HG03354 (cell line): ENCODE measurements at regions not wholly inside any gene's neighbourhood (a gene's known extent, or its start where the extent isn't known, plus 50 kb on each side); places are given as distances from the start of the nearest gene placed in this dataset.

Experiments used
- ATAC-seq: cut with Tn5 transposase; IDR thresholded peaks from one replicate; pipeline ENCODE4 v1.9.1; 2021; ENCODE audit warnings: mild to moderate bottlenecking; ENCODE audit not compliant: unreplicated experiment, poor library complexity, severe bottlenecking

GRCh38 chr1:168864266-168864665 lies 135.3 kb upstream of the DPT start:
- ATAC-seq = no peak

- ATAC-seq = no peak
Measured at GRCh38 chr1:168865850-168866620, 137.0 kb upstream of the DPT start.

GRCh38 chr1:168867941-168868634 lies 139.1 kb upstream of the DPT start:
- ATAC-seq = no peak

- no peak for ATAC-seq
Measured at GRCh38 chr1:168871531-168871930, 142.5 kb upstream of the DPT start.

GRCh38 chr1:168875831-168876230 lies 146.8 kb upstream of the DPT start:
- no peak for ATAC-seq

- no peak for ATAC-seq
Measured at GRCh38 chr1:168876830-168877229, 147.8 kb upstream of the DPT start.

- ATAC-seq = no peak
Measured at GRCh38 chr1:168879896-168880734, 151.1 kb upstream of the DPT start.

GRCh38 chr1:168881656-168882260 lies 152.8 kb upstream of the DPT start:
- no peak for ATAC-seq

GRCh38 chr1:168887381-168887780 lies 158.4 kb upstream of the DPT start:
- ATAC-seq = no peak

- ATAC-seq = no peak
Measured at GRCh38 chr1:168888418-168888817, 159.4 kb upstream of the DPT start.

- no peak for ATAC-seq
Measured at GRCh38 chr1:168892931-168893330, 163.9 kb upstream of the DPT start.

GRCh38 chr1:168893359-168893801 lies 164.4 kb upstream of the DPT start:
- no peak for ATAC-seq

- no peak for ATAC-seq
Measured at GRCh38 chr1:168894397-168894903, 165.4 kb upstream of the DPT start.

GRCh38 chr1:168897249-168897648 lies 168.2 kb upstream of the DPT start:
- ATAC-seq = no peak

- no peak for ATAC-seq
Measured at GRCh38 chr1:168903237-168903830, 174.3 kb upstream of the DPT start.

- ATAC-seq = no peak
Measured at GRCh38 chr1:168905633-168906032, 176.6 kb upstream of the DPT start.

- ATAC-seq = no peak
Measured at GRCh38 chr1:168906367-168906766, 177.4 kb upstream of the DPT start.

- ATAC-seq = no peak
Measured at GRCh38 chr1:168907053-168907452, 178.0 kb upstream of the DPT start.

- no peak for ATAC-seq
Measured at GRCh38 chr1:168907786-168908348, 178.9 kb upstream of the DPT start.
